ENCODE measurements at regions not wholly inside any gene's neighbourhood (a gene's known extent, or its start where the extent isn't known, plus 50 kb on each side); places are given as distances from the start of the nearest gene placed in this dataset.
A peak's percentile ranks its signal among the peaks of the same experiment; 100 is the strongest.

GRCh38 chr12:130253866-130254265 lies 83.8 kb upstream of the PIWIL1 start:
- no peak for DNase-seq
- ATAC-seq, result no peak
- intact Hi-C loops (cut with DNase I), result no loop called here

GRCh38 chr12:130254461-130255276 lies 83.0 kb upstream of the PIWIL1 start:
- no peak for DNase-seq
- no peak for ATAC-seq
- intact Hi-C loops (cut with DNase I), result no loop called here

- DNase-seq, result no peak
- intact Hi-C loops (cut with DNase I), result no loop called here
- no peak for ATAC-seq
Measured at GRCh38 chr12:130258863-130259262, 78.8 kb upstream of the PIWIL1 start.

GRCh38 chr12:130263025-130263424 lies 74.7 kb upstream of the PIWIL1 start:
- DNase-seq (no peak), ATAC-seq (no peak)
- intact Hi-C loops (cut with DNase I), result no loop called here

- DNase-seq, result no peak
- ATAC-seq, result no peak
- intact Hi-C loops (cut with DNase I), result no loop called here
Measured at GRCh38 chr12:130263996-130264395, 73.7 kb upstream of the PIWIL1 start.

DNA sequence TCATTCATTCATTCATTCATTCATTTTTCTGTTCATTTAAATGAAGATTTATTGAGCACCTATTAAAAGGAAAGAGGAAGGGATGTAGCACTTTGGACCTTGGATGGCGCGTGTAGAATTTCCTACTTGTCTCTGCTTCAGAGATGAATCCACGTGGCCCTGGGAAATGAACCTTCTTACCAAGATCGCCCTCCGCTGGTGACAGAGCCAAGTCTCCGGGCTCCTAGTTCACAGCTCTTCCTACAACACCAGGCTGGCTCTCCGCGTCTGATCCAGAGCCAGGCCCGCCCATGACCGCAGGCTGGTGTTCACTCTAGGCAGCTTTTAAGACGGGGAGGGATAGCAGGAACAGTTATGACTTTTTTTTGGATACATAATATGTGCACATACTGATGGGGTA lies 70.9 kb upstream of the PIWIL1 start:
- DNase-seq, result no peak
- intact Hi-C loops (cut with DNase I), result no loop called here

GRCh38 chr12:130280231-130280630 lies 57.5 kb upstream of the PIWIL1 start:
- no peak for ATAC-seq
- no peak for DNase-seq
- intact Hi-C loops (cut with DNase I), result loop anchor here in 1 of 2 donors (10.0 kb wide), 1 partner anchor 55 kb away; the partner anchor contains the start of gene PIWIL1

More for the DNA sequence above, 70.9 kb upstream of the PIWIL1 start:
- no peak for ATAC-seq

- DNase-seq, result no peak
- intact Hi-C loops (cut with DNase I), result loop anchor here in 1 of 2 donors (10.0 kb wide), 1 partner anchor 54 kb away; the partner anchor contains the start of gene PIWIL1
- no peak for ATAC-seq
Measured at GRCh38 chr12:130280742-130281141, 56.9 kb upstream of the PIWIL1 start.

GRCh38 chr12:130281153-130281799 lies 56.4 kb upstream of the PIWIL1 start:
- intact Hi-C loops (cut with DNase I), result loop anchor here in 1 of 2 donors (10.0 kb wide), 1 partner anchor 54 kb away; the partner anchor contains the start of gene PIWIL1
- ATAC-seq, result no peak
- DNase-seq, result peak; percentile 27

GRCh38 chr12:130286041-130286440 lies 51.6 kb upstream of the PIWIL1 start:
- no peak for DNase-seq

DNA sequence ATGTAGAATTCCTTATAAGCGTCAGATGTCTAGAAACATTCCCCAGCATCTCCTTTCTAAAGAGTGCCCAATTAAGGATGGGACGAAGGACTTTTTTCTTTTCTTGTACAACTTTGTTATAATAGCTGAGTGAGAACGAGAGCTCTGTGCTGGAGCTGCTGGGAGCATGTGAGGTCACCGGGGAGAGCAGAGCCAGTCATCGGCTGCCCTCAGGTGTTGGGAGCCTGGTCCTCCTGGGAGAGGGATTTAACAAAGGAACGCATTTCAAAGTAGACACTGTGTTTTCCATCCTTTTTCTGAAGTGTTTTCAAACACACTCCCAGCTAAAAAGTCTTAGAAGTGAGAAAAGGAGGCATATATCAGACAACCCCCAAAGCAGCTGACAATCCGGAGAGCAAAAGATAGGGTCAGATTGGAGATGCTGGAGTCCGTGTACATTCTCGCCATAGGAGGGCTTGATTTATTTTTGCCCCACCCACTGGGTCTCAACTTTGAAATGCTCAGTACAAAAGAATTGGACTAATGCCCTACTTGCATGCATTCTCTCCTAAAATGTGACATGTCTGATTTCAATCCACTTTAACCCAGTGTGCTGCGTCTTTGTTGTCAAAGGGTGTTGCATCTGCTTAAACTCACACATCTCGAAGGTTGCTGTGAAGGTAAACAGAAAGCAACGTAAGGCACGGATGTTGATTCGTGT lies 50.8 kb upstream of the PIWIL1 start:
- intact Hi-C loops (cut with DNase I), result loop anchor here in 1 of 2 donors (10.0 kb wide), 1 partner anchor 48 kb away; the partner anchor contains the start of gene PIWIL1
- ATAC-seq, result no peak
- no peak for DNase-seq

More at GRCh38 chr12:130286041-130286440, 51.6 kb upstream of the PIWIL1 start:
- intact Hi-C loops (cut with DNase I), result loop anchor here in 1 of 2 donors (10.0 kb wide), 1 partner anchor 49 kb away; the partner anchor contains the start of gene PIWIL1
- no peak for ATAC-seq

All from left cardiac atrium (tissue), 4 donors.